HPDE6-E6E7 (cell line): ENCODE measurements at regions not wholly inside any gene's neighbourhood (a gene's known extent, or its start where the extent isn't known, plus 50 kb on each side); places are given as distances from the start of the nearest gene placed in this dataset.

ENCODE experiments used
- DNase-seq: peaks from one replicate; pipeline ENCODE4 v3.0.0; 2011; ENCODE audit warnings: missing footprints; ENCODE audit errors: extremely low spot score

DNA sequence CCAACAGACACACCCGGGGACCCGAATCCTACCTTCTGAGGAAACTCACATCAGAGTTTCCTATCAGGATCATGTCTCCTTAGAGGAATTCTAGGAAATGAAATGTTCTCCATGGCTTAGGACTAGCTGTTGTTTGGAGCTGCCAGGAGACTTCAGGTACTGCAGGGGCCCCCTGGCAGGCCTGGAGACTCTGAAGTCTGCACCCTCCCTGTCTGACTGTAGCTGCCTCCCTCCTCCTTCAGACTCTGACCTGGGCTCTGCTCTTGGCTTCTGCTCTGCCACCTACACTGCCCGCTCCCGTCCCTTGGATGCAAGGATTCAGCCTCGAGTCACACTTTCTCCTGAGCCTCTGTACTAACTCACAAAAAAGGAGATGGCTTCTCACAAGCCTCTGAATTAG is 232.8 kb downstream of the INHBA start:
- DNase-seq: no peak

DNA sequence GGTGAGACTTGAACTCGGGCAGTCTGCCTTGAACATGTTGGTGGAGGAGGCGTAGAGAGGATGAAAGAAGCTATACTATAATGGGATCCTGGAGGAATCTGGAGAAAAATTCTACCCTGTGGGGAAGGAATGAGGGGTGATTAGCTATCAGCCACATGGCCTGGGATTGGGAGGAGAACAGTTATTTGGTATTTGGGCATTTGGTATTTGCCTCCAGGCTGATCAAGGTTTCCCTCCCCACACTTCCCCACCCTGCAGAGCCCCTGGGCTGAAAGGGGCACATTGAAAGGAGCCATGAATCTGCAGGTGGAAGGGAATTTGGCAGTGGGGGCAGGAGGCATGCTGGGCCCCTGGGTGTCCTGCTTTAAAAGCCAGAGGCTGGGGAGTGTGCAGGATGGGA is 235.3 kb downstream of the INHBA start:
- no peak for DNase-seq

DNA sequence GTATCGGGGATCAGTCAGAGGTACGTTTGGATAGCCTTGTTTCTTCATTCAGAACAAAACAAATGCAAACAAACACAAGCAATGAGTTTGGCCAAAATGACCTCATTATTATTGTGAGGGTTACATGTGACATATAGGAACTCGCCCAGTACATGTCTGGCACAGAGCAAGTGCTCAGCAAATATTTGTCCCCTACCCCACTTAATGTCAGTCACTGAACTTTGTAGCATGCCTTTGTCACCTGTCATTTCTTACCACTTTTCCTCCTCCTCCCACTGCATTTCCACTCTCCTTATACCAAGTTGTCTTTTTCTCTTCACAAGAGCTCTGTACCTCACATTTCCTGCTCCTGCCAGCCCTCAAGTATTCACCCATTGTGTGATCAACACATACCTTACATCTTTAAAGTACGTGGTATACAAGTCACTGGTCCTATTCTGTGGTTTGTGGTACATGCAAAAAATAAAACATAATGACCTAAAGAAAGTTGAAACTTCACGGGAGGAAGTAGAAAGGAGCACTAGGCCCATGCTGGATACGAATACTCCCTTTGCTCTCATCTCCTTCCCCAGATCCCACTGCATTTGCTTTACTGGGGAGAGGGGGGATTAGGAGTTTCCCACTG is 236.0 kb downstream of the INHBA start:
- DNase-seq: no peak

DNA sequence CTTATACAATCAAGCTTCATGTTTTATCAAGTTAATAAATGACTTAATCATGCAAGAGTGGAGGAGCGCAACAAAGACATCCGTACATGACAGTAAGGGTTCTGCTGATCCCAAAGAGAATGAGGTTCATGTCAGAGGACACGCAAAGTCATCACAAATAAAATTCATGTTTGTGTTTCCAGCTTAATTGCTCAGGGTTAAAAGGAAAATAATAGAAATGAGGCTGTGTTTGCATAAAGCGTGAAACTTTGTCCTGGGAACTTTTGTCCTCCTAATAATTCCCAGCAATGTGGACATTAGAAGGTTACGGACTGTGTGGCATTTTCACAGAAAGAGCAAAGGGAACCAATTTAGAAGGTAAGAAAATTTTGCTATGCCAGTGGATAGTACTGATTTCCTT is 237.3 kb downstream of the INHBA start:
- DNase-seq: no peak

DNA sequence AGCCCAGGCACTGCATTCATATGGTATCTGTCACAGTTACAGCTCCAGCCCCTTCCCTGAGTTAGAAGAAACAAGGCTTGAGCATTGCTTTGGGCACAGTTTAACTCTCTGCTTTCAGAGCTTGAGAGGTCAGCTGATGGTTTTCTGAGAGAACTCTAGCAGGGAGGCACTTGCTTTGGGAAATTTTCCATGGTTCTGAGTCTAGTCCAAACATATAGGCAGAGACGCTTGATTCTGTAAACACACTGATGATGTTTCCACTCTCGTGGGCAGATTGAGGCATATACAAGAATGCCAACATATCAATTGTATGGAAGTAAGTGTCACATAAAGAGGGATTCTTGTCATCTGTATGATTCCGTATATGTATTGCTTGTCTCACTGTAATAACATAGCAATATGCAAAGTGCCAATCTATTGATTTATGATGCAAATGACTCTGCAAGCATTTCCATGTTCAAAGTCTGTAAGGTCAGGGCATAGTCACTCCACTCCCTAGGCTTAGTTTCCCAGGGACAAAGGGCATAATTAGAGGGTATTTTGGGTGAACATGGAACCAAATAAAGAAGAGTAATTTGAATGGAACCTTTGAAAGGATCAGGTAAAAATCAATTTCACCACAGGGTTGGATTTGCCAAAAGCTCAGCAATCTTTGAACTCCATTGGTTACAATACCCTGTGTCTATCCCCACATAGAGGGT is 239.0 kb downstream of the INHBA start:
- DNase-seq: no peak

DNA sequence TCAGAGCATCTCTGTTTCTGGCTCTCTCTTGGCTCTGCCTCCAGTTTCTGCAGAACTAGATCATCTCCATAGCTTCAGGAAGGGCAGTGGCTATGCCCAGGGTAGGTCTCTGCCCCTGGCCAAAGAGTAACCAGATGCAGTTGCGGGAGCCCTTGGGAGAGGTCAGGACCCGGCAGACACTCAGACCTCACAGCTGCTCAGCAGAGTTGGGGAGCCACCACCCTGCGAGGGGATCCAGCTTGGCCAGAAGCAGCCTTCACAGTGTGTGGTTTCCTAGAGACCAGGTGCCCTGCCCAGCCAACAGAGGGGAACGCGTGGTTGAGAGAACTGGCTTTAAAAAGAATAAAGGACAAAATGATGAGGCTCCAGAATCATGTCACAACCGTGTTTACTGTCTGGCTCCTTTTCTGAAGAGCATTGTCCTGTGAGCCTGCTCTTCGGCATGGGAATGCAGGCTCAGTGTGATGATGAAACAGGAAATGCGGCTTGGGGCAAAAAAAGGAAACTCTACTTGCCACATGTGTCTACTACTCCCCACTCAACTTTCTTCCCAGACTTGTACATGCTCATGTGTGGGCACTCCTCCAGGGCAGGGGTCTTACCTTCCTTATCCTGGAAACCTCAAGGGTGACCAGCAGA is 243.1 kb downstream of the INHBA start:
- DNase-seq: no peak

DNA sequence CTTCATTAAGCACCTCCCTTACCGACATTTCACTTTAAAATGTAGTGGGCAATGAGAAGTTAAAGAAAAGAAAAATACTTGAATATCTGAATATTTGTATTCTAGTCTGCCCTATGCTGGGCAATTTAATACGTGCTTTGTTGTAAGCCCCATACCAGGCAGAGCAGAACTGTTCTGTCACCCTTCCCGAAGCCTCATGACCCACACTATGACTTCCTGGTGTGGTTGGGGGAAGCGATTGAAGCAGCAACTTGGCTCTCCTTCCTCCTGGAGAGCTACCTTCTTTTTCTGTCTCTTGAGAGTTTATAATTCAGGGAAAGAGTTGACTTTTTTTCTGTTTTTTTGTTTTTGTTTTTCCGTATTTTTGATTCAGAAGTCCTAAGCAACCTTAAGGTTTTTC is 243.7 kb downstream of the INHBA start:
- DNase-seq: no peak

DNA sequence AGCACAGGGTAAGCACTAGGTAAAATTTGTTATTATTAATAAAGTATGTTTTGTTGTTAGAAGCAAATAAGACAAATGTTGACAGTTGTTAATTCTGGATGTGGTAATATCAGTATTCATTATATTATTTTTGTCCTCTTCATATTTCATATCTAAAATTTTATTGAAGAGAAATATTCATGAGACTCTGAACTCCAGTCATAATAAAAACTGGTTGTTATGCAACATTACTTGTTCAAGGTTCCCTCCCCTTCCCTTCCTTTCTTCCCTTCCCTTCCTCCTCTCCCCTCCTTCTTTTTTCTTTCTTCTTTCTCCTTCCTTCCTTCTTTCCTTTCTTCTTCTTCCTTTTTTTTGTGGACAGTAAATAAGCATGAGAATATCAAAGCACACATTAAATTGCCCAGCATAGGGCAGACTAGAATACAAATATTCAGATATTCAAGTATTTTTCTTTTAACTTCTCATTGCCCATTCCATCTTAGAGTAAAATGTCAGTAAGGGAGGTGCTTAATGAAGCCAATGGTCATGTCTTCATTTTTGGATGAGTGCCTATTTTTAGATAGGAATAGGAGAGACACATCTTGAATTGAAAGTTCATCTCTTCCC is 245.0 kb downstream of the INHBA start:
- no peak for DNase-seq

DNA sequence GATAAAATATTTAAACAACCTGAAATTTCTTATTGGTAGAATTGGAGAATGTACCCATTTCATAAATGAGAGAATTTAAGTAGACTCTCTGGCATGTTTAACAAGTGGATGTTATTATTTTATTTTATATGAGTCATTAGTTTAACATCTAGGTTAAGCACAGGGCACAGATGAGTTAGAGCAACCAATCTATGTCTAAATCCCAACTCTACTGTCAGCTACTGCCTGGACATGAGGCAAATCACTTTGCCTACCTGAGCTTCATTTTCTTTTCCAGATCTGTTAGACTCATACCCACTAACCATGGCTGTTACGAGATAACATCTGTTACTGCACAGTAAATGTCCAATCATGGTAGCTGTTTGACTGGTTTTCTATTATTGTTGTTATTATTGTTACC is 251.1 kb downstream of the INHBA start:
- peak; percentile 22 for DNase-seq

DNA sequence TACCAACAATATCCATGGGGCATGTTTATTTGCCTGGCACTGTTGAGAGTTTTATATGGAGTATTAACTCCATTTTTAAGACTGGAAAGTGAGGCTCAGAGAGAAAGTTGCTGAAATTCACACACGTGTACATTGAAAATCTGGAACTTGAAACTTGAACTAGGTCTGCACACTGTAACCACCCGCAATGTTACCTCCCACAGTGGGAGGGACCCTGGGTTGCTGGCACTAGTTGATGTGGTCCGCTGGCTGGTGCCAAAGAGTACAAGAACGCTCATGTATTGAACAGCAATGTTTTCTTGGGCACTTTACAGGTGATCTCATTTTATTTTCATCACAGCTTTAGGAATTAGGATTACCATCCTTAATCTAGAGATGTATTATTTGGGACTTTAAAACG is 253.2 kb downstream of the INHBA start:
- no peak for DNase-seq

DNA sequence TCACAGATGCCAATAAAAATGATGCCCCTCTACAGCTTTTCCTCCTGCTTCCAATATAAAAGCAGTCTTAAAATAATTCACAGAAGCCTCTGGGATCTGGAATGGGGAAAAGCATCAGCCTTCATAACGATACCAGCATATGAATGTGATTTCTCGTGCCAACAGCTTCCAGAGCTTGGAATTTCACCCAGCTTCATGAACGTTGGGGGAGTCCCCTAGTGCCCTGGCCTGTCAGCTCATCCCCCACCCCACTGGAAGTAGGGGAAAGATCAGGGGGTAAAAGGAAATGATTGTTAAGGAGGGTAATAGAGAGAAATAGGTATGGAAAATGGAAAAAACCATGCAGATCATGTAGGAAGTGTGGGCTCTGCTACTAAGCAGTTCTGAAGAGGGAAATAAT is 253.6 kb downstream of the INHBA start:
- DNase-seq: no peak

DNA sequence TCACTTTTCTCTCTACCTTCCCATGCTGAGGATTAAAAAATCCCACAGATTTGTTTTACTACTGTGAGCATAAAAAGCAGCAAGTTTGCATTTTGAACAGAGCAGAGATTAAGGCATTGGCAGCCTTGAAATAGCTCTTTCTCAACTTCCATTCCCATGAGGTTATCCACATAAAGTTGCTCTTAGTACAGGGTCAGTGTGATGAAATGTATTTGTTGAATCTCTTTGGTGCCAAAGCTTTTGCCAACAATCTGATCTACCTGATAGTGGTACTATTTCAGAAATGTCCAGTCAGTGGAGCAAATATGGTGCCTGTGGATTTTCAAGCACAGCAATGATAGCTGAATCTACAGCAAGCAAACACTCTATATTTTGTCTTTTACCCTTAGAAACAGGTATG is 254.8 kb downstream of the INHBA start:
- DNase-seq: no peak

DNA sequence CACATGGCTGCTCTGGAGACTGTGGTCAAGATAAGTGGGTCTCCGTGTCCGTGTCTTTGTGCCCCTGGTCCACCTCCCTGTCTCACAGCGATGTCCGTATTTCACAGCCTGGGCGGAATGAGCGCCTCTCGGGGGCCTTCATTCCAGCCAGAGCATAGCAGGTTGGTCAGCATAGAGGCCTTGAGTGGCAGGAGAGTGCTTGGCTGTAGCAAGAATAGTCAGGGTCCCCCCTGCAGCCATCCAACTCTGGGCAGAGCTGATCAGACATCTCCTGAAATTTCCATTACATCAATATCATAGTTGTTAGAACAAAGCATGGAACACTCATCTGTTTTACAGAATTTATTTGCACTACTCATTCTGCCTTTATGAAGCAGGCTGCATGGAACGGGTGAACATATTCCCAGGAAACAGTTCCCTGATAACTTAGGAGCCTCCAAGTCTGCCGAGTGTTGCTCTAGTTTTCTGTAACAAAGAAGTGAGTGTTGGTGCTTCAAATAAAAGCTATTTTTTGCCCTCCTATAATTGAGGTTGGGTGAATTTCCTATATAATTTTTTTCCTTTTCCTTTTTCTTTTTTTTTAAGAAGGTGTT is 255.3 kb downstream of the INHBA start:
- DNase-seq: no peak

DNA sequence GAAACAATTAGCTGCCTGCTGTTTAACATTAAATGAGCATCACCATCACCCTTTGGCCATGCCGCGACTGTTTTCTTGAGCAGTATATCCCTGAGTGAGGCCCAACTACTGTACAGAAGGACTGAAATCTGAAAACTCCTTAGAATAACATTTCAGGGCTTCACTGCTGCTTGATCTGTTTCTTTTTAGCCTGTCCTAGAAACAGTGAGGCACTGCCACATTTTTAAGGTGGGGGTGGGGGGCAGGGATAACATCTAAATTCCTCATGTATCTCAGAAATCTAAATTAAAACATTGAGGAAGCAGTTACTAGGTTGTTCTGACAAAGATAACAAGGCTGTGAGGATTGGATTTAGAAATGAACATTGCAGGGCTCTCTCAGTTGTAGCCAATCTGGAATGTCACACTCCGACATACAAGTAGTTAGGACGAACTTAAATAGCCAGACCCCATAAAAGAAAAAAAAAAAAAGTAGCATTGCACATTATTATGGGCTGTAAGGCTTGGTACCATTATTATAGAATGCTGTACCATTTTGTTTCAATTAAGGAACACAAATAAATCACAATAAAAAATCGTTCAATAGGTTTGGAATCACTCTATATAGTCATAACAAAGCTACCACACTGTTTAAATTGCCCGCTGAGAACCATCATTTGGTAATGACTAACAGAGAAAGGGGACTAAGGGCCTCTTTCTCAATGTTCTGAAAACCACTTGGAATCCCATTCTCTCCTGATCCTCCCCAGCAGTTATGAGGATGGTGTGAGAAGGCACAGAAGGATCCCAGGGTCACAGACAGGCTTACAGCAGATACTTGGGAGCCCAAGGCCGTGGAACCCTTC is 256.1 kb downstream of the INHBA start:
- DNase-seq: no peak

DNA sequence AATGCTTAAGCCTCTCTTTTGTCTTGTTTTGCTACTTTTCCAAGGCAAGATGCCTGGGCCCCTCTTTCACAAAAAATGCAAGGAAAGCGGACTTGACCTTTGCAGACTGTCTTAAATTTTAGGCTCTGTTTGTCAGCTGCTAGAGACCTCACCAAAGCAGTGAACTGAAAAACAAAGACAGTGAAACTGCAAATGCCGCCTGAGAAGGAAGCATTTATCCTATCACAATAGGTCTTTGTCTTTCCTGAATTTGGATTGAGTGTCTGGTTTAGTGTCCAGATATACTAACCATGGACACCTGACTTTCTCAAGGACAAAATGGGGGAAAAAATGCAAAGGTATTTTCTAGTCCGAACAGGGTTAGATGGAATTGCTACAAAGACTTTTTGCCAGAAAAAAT is 256.9 kb downstream of the INHBA start:
- DNase-seq: no peak

DNA sequence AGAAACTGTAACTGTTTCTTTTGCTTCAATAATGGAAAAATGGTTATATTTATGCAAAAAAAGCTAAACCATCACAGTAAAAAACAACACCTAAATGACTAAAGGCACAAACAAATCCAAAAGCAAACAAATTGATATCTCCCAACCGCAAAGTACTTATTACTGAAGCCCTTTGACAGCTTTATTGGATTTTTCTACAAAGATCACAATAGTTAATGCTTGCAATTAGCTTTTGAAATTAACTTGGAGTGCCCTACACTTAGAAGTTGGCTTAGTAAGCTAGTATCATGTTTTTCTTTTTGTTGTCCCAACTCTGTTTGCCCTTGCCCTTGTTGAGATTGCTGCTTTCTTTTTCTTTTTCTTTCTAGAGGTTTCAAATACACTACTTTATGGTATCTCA is 257.5 kb downstream of the INHBA start:
- DNase-seq: no peak

DNA sequence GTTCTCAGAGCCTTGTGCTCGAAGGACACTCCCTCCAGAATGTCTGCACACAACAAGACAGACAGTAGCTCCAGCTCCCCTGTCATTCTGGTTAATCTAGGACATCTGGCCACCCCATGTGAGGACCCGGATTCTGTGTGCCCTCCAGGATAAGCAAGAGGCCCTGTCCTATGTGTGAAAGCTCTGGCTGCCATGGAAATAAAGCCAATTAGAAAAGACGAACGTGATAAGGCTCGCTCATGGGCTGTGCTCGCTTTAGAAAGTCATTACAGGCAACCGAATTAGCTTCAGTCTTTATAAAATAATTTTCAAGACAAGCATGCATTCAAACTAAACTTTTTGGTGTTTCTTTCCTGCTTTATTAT is 263.4 kb downstream of the INHBA start:
- no peak for DNase-seq

DNA sequence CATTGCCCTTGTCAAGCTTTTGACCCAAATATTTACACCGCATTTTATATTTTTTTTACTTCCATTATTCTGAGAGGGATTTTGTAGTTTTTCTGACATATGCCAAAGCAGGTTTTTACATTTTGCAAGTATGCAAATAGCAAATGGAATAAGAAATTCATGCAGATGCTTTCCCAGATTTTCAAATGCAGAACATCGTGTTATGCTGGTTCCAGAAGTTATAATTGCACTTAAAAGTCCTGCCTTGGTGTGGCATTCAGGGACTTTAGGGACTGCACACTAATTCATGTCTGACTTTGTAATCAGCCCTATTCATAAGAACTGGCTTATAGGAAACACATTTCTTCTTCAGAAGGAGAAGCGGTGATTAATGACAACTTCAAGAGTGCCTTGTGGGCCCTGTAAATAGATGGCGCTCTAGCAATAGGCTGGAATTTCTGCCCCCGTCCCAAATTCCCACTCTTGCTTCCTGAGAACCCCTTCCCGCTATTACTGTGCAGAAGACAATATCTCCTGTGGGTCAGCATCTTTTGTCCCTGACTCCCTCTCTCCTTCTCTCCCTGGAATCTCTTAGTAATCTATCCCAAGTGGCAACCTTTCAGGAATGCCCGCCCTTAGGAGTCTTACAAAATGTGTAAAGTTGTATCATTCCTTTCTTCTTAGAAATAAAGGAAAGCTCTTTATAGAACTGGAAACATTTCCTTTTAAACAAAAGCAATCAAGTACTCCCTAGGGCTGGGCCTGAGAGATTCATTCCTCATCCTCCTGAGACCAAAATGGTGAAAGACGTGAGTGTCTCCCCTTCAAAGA is 264.0 kb downstream of the INHBA start:
- no peak for DNase-seq

DNA sequence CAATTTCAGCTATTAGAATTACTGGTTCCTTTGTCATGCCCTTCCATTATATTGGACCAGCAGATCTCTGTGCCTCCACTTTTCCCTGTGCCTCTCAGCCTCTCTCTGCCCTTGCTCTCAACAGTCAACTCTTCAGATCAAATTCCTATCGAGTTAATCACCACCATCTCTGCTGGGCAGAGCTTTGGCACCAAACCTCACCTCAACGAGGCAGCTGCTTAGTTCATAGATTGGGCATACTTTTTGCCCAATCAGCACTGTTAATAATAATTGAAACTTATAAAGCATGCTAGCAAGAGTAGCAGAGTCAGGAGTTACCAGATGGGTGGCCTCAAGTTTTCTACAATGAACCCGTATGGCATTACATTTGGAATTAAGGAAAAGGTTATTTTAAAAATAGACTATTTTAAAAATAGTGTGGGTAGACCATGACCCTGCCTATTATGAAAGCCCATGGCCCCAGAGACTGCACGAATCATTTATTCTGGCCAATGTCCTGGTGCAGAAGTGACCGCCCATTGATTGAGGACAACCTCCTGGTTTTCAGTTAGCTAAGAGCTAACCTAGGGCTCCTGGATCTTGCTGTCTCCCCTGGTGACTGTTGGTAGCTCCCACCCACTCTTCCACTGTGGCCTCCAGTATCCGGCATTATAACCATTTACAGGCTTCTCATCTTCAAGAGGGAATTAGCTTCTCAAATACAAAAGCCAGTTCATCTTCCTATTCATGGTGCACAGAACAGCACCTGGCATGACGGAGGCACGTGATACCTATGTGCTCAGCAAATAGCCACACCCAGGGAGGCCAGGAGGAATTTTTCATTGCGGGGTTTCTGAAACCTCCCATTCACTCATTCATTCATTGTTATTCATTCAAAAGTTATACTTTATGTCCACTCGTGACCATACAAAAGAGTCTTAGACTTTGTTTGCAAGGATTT is 265.4 kb downstream of the INHBA start:
- no peak for DNase-seq

DNA sequence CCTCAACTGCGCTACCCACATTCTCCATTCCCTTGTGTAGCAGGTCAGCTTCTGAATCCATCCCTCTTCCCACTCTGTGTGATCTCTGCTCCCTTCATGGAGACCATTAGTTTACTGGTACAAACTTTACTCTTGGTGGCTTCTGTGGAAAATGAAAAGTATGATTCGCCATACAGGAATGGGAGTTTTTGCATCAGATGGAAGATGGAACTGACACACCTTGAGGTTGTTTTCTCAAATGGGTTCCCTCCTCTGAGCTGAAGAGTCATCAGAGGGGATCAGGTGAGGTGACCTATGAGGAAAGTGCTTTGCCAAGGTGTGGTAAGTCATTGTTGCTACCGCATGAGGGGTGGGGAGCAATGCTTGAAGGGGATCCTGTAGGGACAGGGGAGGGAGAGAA is 266.8 kb downstream of the INHBA start:
- DNase-seq: no peak
